HG03520 (cell line): ENCODE measurements at regions not wholly inside any gene's neighbourhood (a gene's known extent, or its start where the extent isn't known, plus 50 kb on each side); places are given as distances from the start of the nearest gene placed in this dataset.

Experiments
- ATAC-seq: cut with Tn5 transposase; IDR thresholded peaks from one replicate; pipeline ENCODE4 v1.9.1; 2021; ENCODE audit warnings: mild to moderate bottlenecking, moderate library complexity; ENCODE audit not compliant: unreplicated experiment

GRCh38 chr3:177524742-177525141 lies 327.5 kb upstream of the TBL1XR1 start:
- no peak for ATAC-seq

- ATAC-seq, result no peak
Measured at GRCh38 chr3:177525414-177525813, 328.1 kb upstream of the TBL1XR1 start.

GRCh38 chr3:177525987-177526712 lies 328.9 kb upstream of the TBL1XR1 start:
- no peak for ATAC-seq

GRCh38 chr3:177527182-177527581 lies 329.9 kb upstream of the TBL1XR1 start:
- ATAC-seq, result no peak

GRCh38 chr3:177528306-177529070 lies 331.2 kb upstream of the TBL1XR1 start:
- no peak for ATAC-seq

- no peak for ATAC-seq
Measured at GRCh38 chr3:177529071-177529550, 331.8 kb upstream of the TBL1XR1 start.

GRCh38 chr3:177529716-177530335 lies 332.5 kb upstream of the TBL1XR1 start:
- no peak for ATAC-seq

GRCh38 chr3:177530908-177531307 lies 333.6 kb upstream of the TBL1XR1 start:
- ATAC-seq, result no peak

GRCh38 chr3:177536873-177537272 lies 339.6 kb upstream of the TBL1XR1 start:
- ATAC-seq, result no peak

- ATAC-seq, result no peak
Measured at GRCh38 chr3:177537612-177538011, 340.3 kb upstream of the TBL1XR1 start.

- ATAC-seq, result no peak
Measured at GRCh38 chr3:177538048-177538749, 340.9 kb upstream of the TBL1XR1 start.

GRCh38 chr3:177538750-177539730 lies 341.8 kb upstream of the TBL1XR1 start:
- peak; percentile 89 for ATAC-seq

GRCh38 chr3:177541541-177541940 lies 344.3 kb upstream of the TBL1XR1 start:
- ATAC-seq, result no peak

GRCh38 chr3:177545964-177546363 lies 348.7 kb upstream of the TBL1XR1 start:
- ATAC-seq, result no peak

GRCh38 chr3:177547711-177548350 lies 350.5 kb upstream of the TBL1XR1 start:
- ATAC-seq, result no peak

GRCh38 chr3:177550667-177551066 lies 353.4 kb upstream of the TBL1XR1 start:
- ATAC-seq, result no peak

GRCh38 chr3:177551431-177551836 lies 354.2 kb upstream of the TBL1XR1 start:
- ATAC-seq, result no peak

GRCh38 chr3:177552051-177552450 lies 354.8 kb upstream of the TBL1XR1 start:
- no peak for ATAC-seq

GRCh38 chr3:177553012-177553411 lies 355.7 kb upstream of the TBL1XR1 start:
- ATAC-seq, result no peak
